ENCODE measurements at regions not wholly inside any gene's neighbourhood (a gene's known extent, or its start where the extent isn't known, plus 50 kb on each side); places are given as distances from the start of the nearest gene placed in this dataset.

DNA sequence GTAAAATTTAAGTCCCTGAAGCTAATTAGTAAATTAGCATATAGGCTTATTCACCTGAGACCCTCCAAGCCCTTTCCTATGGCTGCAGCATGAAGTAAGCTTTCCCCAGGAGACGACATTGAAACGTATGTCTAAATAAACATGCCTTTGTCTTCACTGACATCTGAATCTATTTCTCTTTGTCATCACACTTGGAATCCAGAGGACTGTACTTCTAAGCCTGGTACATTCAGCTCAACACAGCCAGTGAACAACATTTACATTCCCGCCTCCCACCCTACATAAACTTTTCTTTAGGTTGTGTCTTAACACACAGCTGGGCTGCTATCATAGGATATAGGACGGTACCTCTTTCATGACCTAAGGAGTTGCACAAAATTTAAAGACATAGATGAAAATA is 414.4 kb downstream of the SFMBT2 start:
- TF ChIP-seq, protein P1, sequence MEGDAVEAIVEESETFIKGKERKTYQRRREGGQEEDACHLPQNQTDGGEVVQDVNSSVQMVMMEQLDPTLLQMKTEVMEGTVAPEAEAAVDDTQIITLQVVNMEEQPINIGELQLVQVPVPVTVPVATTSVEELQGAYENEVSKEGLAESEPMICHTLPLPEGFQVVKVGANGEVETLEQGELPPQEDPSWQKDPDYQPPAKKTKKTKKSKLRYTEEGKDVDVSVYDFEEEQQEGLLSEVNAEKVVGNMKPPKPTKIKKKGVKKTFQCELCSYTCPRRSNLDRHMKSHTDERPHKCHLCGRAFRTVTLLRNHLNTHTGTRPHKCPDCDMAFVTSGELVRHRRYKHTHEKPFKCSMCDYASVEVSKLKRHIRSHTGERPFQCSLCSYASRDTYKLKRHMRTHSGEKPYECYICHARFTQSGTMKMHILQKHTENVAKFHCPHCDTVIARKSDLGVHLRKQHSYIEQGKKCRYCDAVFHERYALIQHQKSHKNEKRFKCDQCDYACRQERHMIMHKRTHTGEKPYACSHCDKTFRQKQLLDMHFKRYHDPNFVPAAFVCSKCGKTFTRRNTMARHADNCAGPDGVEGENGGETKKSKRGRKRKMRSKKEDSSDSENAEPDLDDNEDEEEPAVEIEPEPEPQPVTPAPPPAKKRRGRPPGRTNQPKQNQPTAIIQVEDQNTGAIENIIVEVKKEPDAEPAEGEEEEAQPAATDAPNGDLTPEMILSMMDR (IDR thresholded peaks at IDR 0.05; ENCODE audit: insufficient read depth, missing control alignments): no peak
- FAIRE-seq (no peak), DNase-seq (ENCODE audit: insufficient read length, low spot score) (no peak)

DNA sequence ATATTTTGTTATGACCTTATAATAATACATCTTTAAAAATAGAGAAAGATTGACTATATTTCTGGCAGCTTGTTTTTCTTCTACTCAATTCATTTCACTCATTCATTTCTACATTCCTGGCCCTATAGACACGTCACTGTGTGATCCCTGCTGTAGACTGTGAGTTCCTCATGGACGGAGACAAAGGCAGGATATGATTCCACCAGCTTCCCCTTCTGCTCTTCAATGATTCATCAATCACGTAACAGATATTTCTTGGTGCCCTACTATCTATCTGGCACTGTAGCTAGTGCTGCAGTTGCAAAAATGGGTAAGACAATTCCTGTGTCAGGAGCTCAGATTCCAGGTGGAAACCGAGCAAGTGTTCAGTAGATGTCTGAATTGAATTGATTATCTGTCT is 415.0 kb downstream of the SFMBT2 start:
- DNase-seq (ENCODE audit: insufficient read length, low spot score) (no peak), FAIRE-seq (no peak)
- TF ChIP-seq, protein P1 (IDR thresholded peaks at IDR 0.05; ENCODE audit: insufficient read depth, missing control alignments): no peak

DNA sequence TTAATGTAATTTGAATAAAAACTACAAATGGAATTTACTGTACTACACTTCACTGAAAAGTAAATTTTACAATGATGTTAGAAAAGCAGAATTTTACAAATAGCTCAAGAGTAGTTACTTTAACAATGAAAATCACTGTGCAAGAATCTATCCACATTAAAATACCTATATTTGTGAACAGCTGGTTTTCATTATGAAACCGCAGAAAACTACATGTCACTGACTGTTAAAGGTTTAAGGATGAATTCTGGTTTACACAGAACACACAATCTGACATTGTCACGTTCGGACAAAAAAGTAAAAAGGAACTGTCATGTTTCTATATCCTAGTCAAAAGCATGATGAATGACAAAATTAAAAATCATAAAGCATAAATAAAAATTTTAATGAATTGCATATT is 415.3 kb upstream of the PRKCQ start:
- DNase-seq (ENCODE audit: insufficient read length, low spot score) (no peak), FAIRE-seq (no peak)
- TF ChIP-seq, protein P1 (IDR thresholded peaks at IDR 0.05; ENCODE audit: insufficient read depth, missing control alignments): no peak

DNA sequence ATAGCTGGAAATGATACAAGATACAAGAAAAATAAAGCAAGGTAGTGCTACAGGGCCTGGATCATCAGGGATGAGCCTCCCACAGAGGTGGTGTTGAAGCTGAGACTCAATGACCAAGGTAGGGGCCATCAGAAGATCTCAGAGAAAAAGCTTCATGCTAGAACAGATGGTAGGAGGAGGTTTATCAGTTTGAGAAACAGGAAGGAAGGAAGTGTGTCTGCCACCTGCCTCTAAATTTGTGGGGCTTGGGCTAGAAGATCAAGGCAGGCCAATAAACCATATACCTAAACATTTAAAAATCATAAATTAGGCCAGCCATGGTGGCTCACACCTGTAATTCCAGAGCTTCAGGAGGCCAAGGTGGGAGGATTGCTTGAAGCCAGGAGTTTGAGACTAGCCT is 410.8 kb upstream of the PRKCQ start:
- TF ChIP-seq, protein P1 (IDR thresholded peaks at IDR 0.05; ENCODE audit: insufficient read depth, missing control alignments): no peak
- no peak for FAIRE-seq
- DNase-seq (ENCODE audit: insufficient read length, low spot score): no peak

DNA sequence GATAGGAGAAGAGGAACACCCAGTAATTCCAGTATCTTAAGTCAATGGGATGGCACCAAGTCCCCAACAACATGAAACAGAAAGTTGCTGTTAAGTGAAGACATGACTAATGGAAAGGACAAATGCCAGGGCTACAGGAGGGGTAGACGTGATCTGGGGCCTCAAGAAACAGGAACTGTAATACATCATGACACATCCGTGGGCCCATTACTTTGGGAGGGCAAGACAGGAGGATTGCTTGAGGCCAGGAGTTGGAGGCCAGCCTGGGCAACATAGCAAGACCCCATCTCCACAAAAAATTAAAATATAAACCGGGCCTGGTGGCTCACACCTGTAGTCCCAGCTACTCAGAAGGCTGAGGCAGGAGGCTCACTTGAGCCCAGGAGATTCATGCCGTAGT is 408.6 kb upstream of the PRKCQ start:
- FAIRE-seq (no peak), DNase-seq (ENCODE audit: insufficient read length, low spot score) (no peak)
- TF ChIP-seq, protein P1 (IDR thresholded peaks at IDR 0.05; ENCODE audit: insufficient read depth, missing control alignments): no peak

DNA sequence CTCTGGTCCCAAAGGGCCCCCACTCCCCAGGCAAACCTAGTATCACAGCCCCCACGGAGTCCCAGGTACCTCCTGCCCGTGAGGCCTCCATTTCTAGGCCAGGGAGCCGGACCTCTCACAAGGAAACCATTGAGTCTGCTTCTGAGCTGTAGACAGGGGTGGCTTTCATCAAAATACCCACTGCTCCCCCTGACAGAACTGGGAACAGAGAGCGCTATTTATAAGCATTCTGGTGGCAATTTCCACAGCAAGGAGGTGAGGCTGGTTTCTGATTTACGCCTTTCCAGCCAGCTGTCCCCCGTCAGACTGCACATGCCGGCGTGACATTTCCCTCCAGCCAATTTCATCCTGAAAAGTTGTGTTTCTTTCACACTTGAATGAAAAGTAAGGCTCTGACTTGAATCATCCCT is 407.5 kb upstream of the PRKCQ start:
- no peak for FAIRE-seq
- TF ChIP-seq, protein P1 (IDR thresholded peaks at IDR 0.05; ENCODE audit: insufficient read depth, missing control alignments): no peak
- no peak for DNase-seq (ENCODE audit: insufficient read length, low spot score)

DNA sequence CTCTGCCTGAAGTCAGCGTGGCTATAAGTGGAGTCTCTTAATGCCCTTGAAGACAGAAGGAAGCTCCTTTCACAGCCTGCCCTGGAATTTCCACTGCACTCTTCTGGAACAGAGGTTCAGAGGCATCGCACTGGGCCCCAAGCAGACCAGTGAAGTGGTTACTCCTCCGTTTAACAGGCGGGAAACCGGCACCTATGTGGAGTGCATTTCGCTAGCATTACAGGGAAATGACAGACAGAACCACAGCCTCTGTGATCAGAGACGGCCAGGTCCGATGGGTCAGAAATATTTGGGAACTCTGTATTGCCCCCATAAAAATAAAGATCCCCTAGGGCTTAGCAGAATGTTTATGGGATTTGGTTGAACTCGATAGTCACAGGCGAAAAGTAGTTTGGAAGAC is 406.9 kb upstream of the PRKCQ start:
- no peak for FAIRE-seq
- DNase-seq (ENCODE audit: insufficient read length, low spot score): no peak
- TF ChIP-seq, protein P1 (IDR thresholded peaks at IDR 0.05; ENCODE audit: insufficient read depth, missing control alignments): no peak

Data from D721Med (cell line).